Epidermal melanocyte (primary cell): ENCODE measurements at regions not wholly inside any gene's neighbourhood (a gene's known extent, or its start where the extent isn't known, plus 50 kb on each side); places are given as distances from the start of the nearest gene placed in this dataset.

Experiments used
- DNase-seq: peaks from one replicate; pipeline ENCODE4 v3.0.0; 2011; ENCODE audit warnings: low spot score; ENCODE audit not compliant: insufficient read length

DNA sequence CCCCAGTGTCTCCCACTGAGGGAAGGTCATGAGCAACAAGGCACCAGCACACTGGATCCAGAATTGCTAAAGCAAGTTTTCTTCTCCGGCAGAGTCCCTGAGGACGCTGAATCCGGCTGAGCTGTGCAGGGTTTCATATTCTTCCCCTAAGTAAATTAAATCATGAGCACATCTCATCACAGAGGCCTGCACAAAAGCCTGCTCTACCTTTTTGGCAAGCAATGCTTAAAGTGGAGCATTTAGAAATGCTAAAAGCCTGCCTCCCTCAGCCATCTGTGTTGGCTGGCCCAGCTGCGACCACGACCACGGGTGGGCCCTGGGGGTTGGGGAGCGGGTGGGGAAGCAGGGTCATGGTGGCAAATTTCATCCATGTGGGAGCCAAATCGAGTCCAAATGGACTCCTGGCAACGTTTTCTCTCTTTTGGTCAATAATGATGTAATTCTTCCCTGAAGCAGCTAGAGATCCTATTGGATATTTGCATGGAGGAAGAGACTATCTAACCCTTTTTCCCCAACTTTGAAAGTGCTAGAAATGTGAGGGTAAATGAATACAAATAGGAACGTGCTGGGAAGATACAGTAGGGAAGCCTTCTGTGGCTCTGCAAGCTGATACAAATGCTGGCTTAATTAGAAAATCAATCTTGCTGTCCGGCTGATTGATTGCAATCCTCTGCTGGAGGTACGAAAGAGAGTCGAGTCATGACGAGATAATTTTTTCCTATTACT lies 532.8 kb upstream of the TBL1XR1 start:
- no peak for DNase-seq

DNA sequence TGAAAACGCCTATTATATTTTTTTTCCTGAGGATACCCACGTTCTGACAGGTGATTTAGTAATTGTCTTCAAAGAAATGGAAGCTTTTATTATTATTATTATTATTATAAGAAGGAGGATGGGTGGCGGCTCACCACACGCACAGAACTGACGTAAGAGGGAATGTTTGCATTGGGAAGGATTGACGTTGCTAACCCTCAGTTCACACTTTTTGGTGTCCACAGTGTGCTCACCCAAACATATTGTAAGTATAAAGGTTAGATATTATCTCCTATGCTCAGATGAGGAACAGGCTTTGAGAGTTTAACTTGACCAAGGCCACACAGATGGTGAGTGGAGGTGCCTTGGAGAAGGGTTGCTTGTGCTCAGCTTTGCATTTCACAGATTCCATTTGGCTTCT lies 533.5 kb upstream of the TBL1XR1 start:
- no peak for DNase-seq

DNA sequence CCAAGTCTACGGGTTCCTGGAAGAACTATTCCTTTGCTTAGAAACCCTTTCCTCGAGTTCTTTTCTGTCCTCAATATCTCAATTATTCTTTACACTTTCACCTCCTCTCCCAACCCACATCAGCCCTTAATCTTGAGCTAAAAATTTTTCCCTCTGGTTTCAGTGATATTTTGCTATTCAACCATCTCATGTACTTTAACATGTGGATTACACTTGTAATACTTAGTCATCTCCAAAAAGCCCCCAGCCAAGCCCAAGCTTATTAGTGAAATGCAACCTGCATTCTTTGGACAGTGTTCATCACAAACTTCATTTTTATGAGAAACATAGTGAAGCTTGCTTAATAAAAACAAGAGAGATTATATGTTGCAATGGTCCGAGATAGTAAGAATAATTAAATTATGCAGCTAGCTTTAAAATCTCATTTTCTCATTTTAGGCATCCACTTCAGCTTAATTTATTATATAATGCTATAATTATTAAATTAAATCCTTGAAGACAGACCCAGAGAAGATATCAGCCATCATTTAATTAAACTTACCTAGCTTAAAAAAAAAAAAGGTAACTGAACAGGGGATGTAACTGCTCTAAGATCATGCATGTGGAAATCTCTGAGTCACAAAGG lies 534.5 kb upstream of the TBL1XR1 start:
- DNase-seq = no peak

DNA sequence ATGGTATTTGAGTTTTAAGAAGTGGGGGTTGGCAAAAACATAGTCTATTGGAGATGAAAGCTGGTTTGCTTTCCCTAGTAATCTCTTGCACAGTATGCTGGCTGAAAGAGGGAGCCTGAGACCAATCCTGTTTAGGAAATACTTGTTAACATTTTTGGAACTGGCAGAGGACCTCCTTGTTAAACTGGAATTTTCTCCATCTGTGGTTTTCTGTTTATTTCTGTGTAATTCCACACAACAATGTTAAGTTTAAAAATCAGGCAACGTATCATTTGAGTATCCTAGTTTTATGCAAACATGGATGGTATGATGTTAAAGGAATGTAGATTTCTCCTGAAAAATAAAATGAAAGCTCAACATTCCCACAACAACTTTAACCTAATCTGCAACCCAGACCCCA lies 536.0 kb upstream of the TBL1XR1 start:
- no peak for DNase-seq

DNA sequence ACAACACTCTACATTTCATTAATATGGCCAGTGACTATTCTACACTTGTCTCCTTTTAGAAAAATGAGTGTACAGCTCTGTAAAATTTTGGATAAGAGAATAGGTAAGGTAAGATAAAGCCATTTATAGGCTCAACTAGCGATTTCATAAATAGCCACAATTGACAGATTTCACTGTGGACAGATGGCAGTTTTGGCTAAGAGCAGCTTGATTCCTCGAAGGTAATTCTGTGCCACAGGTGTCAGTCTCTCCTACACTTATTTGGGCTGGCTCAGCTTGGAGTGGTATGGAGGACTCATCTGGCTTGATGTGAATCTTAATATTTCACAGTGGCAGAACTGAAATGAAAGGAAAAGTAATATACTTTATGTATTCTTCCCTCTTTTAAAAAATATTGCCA lies 536.7 kb upstream of the TBL1XR1 start:
- DNase-seq = no peak

DNA sequence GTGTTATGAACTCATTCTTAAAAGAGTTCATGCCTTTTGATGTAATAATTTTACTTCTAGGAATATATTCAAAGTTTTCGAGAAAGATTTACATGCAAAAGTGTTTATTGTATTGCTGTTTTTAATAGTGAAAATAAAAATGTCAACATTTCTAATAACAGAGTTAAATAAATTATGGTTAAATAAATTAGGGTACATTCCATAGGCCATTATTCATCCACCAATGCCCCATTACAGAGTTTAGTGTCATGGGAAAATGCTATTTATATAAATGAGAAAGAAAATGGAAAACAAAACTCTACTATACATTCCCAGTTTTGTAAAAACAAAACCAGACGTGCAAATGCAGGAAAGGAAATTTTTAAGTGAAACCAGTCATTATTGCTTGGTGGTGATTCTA lies 538.1 kb upstream of the TBL1XR1 start:
- DNase-seq = no peak

DNA sequence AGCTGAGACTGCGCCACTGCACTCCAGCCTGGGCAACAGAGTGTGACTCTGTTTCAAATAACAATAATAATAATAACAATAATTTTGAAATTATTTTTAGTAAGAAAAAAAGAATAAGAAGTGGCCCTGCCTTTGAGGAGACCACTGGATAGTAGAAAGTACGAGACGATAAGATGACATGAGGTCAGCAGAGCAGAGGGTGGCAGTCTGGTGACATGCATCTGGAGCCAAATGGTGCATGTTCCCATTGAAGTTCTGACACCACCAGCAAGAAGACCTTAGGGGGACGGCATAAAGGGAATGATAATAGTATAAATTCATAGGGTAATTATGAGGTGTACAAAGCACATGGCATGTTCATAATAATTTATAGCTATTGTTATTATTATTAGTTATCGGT lies 542.2 kb upstream of the TBL1XR1 start:
- DNase-seq = no peak

DNA sequence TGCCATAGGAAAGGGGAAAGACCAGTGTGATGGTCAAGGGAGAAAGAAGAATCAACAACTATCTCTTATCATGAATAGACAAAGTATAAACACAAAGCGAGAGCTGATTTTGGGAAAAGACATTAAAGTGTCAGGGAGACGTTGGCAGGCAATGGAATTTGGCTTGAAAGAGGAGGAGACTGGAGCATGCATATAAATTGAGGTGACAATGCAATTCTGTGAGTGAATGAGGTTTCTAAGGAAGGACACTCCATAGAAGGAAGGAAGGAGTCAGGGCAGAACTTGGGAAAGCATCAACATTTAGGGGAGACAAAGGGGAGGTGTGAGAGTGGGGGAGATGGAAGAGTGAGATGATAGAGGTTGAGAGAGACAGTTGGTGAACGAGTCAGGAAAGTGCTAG lies 543.0 kb upstream of the TBL1XR1 start:
- DNase-seq = no peak

DNA sequence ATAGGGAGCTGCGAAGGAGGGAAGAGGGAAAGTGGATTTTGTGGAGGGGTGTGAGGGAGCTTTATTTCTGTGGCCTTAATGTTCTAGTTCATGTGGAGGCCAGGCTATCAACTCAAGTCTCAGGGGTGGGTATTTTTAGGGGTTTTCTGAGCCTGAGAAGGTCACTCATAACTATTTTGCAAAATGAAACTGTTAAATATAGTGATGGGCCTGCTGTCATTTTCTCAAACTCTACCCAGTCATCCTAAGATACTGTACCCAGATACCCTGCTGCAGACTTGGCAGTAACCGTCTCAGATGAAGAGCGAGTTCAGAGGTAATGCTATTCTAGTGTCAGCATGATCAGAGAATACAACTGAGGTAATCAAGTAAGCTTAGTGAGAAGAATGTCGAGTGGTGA lies 545.0 kb upstream of the TBL1XR1 start:
- DNase-seq = no peak

DNA sequence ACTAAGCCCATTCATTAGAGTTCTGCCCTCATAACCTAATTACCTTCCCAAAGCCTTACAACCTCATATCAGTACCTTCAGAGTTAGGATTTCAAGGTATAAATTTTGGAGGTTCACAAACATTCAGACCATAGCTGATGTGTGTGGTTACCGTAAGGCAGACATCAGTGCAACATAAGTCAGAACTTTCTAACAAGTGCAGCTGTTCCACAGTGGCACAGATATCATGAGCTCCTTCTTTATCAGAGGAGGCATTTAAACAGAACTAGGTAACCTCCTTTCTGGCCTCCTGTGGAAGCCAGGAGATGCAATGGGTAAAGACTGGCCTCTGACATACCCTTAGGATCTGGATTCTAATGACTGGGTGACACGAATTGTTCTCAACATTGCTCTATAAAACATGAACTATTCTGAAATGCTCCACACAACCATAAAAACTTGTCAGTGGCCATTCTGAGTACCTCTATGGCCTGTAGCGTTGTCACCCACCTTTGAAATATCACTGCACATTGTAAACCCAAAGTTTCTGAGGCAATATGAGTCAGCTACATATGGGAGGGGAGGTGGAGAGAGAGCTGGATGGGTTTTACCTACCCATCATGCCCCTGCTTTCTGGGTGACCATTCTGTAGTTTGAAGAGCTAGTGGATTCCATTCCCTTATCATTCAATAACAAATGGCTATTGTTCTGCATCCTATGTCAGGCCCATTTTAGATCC lies 546.0 kb upstream of the TBL1XR1 start:
- no peak for DNase-seq

DNA sequence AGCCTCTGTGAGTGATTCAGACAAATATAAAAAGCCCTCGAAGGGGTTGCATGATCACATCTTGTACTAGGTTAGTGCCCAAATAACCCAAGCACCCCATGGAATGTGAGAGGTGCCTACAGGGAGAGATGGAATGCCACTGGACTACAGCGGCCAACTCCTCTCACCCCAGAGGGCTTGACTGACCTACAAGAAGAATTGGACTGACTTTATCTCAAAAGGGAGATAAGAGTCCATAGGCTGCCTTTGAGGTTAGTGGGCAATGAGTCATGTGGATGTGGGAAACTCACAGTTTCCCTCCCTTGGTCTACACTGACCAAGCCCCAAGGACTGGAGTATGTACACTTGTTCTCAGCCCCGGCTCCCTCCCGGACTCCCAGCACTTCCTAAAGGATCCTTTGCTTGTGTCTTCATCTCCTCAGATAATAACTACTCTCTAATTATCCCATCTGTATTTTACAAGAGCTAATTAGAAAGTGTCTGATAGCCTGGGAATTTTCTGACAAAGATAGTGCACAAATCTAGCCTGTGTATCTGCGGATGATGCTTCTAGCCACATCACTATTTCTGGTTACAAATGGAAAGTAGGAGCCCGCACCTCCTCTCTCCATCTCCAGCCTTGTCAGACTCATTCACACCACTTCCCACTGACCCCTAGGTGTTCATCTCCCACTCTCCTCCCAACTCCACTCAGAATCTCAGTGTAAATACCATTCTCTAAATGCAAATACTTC lies 547.8 kb upstream of the TBL1XR1 start:
- DNase-seq = no peak

DNA sequence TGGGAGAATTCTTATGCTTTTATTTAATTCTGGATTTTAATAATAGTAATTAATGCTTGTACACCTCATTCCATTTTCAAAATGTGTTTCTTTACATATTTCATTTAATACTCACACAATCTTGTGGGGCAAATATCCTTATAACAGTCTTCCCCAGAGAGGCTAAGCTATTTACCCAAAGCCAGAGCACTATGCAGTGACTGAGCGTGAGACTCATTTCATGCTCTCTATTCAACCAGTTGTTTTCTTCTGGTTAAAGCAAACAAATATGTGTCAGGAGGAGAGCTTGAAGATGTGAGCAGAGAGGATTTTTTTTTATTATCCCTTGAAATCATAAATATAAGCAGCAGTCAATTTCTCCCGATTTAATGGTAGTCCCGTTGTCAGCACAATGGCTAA lies 548.3 kb upstream of the TBL1XR1 start:
- DNase-seq = no peak

DNA sequence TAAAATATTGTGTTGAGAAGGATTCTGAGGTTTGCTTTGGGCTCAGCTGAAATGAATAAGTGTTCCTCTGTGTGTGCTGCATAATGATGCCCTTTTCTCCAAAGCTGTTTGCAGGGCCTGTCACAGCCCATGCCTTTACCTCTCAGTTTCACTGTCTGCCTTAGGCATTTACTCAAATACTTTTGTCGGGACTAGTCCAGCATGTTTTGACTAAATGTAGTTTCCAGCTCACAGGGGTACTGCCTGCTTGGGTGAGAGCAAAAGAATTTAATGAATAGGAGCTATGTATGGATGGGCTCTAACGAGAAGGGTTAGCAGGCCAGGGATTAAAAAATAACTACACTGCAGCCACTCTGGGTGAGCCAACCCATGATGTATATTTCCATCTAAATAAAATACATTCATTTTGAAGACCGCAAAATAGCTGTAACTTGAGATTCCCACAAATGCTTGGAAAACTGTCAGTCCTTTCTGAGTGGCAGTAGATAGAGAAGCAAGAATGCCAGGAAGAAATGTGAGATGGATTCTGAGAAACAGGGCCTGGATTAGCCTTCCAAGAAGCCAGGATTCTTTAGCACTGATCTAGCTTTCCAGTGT lies 549.2 kb upstream of the TBL1XR1 start:
- no peak for DNase-seq

DNA sequence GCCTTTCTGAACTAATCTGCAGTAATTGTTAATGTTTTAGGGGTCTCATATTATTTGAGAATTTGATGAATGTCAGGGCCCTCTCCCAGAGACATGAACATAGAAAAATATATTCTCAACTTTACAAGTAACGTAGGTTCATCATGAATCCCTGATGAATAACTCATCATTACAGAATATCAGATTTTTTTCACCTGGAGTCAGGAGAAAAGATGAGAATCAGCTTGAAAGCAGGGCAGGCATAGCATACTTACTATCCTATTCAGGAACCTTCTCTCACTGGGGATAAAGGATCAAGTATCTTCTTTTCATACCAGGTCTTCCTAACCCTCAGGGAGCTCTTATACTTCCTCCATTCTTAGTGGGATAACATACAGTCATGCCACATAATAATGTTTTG lies 552.6 kb upstream of the TBL1XR1 start:
- DNase-seq = no peak

DNA sequence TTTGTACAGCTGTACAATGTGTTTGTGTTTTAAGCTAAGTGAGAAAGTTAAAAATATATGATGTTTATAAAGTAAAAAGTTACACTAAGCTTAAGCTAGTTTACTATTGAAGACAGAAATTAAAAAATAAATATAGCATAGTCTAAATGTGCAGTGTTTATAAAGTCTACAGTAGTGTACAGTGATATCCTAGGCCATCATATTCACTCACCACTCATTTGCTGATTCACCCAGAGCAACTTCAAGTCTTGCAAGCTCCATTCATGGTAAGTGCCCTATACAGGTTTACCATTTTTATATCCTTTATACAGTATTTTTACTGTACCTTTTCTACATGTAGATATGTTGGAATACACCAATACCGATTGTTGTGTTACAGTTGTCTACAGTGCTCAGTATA lies 553.2 kb upstream of the TBL1XR1 start:
- no peak for DNase-seq

DNA sequence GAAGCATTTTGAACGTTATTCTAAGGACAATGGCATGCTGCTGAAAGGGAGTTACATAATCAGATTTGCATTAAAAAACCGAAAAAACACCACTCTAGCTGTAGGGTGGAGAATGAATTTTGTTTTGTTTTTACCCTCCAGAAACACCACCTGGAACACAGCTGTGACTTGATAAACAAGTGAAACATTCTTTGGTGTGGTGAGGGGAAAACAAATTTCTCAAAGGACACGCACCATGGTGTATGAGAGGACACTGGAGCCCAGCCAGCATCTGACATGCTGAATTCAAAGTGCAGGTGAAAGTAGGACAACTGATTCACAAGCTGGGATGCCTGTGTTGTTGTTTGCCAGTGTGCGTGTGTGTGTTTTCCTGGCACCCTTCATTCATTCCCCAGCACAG lies 554.5 kb upstream of the TBL1XR1 start:
- DNase-seq = no peak

DNA sequence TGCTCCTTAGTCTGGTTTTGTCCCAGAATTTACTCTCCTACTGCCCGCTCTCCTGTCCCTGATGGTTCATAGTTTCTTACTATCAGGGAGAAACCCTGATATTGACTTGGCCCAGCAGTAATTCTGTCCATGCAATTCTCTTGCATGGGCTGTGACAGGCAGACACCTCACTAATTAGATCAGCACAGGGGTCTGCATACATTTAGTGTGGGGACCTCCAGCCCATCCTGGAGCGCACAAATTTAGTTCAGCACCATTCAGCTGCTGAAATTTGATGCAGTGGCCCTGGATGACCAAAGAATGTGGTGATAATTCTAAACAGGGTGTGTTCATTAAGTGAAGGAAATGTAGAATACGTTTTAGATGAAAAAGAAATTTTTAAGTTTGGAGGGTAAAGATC lies 555.5 kb upstream of the TBL1XR1 start:
- DNase-seq = no peak

DNA sequence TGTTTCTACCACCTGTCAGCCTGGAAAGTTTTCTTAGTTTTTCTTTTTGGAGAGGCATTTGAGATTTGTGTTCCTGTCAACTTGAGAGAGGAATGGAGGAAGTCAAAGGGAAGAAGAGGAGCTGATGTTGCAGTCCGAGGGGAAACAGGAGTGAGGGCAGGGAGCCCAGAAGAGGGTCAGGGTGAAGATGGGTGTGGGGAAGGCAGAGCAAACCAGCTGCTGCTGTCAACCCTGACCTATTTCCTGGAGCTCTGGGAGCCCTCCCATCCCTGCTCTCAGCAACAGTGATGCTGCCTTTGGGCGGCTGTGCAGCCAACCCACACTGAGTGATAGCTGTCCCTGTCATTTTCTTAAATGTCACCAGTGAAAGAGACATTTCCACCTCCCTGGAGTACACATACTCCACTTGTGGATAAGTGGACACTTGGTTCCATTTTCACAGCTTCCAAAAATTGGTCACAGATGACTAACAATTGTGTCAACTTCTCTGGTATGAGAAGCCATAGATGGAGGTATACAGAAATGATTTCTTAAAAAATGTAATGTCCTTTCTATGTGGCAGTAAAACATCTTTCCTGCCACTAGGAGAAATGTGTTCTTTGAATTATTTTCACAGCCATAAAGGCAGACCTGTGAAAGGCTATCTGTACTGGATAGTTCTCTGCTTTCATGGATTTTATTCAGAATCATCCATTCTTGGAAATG lies 556.3 kb upstream of the TBL1XR1 start:
- no peak for DNase-seq

DNA sequence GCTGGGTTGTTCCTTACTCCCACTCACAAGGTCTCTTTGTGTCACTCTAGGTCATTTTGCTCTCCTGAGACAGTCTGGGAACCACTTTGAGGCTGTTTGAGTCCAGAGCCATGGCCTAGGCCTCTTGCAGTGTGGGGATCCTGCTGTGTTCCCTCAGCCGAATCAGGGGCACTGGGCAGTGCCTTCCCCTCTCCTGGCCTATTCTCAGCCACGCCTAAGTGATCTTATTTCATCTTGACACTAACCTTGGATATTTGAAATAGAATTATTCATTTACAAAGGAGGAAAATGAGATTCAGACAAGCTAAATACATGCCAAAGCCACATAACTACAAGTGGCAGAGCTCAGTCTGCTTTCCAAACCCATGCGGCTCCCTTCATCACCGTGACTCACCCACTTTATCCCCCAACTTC lies 557.2 kb upstream of the TBL1XR1 start:
- no peak for DNase-seq

DNA sequence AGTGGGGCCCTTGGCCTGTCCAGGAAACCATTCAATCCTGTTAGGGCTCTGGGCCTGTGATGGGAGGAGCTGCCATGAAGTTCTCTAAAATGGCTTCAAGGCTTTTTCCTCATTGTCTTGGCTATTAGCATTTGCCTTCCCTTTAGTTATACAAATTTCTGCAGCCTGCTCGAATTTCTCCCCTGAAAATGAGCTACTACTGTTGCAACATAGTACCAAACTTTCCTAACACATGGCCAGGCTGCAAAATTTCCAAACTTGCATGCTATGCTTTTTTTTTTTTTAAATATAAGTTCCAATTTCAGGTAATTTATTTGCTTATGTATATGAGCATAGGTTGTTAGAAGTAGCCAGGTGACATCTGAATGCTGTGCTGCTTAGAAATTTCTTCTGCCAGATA lies 560.8 kb upstream of the TBL1XR1 start:
- no peak for DNase-seq

DNA sequence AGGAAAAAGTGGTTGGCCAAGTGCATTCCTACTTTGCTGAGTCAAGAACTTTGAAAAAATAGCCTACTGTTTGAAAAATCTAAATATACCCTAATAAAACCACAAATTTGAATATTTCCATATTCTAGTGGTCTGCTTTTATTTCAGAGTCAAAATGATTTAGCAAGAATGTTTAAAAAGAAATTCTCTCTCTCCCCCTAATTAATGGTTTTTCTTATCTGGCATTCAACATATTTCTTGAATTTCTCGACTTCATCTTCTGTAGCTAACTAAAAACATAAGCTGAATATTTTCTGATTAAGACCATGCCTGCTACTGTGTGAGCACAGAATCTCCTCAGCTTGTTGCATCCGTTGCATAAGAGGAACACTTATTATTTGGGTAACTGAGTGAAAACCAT lies 563.5 kb upstream of the TBL1XR1 start:
- DNase-seq = no peak
